ENCODE measurements at regions not wholly inside any gene's neighbourhood (a gene's known extent, or its start where the extent isn't known, plus 50 kb on each side); places are given as distances from the start of the nearest gene placed in this dataset.

DNA sequence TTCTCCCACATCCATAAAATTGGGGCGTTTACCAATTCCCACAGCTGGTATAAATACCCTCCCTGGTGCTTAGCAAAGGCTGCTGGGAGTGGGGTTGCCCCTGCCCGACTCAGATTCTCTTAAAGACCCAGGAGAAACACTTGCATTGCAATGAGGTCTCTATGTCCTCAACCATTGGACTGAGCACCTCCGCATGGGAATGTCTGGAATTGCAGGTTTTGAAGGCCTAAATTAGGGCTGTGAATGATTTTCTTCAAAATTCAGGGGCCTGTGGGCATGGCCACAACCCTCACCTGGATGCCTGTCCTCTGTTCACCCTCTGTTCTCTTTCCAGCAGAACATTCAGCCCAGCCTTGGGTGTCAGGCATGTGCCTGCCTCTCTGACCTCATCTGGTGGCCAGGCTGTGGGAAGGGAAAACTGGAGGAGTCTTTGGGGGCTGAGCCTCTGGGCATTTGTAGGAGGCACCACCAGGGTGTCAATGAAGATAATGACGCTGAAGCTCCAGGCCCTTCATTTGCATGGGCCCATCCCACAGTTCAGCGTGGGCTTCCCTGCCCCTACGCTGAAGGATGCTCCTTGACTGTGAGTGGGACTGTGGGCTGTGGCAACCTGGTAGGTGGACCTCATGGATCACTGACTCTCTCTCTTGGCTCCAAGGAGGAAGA, 52.7 kb upstream of the MYEOV start:
- no TSS peak for BruUV-seq (replicated peaks)
- Histone ChIP-seq H2AFZ (ENCODE audit: low read depth, low read length, poor library complexity, severe bottlenecking) (no peak overlapping the region), H3K79me2 (ENCODE audit: insufficient read depth, low read length) (no peaks in the 10 kb centered on the region), H3K9me2 (ENCODE audit: insufficient read depth) (no peaks in the 10 kb centered on the region), H3K4me2 (ENCODE audit: low read length) (no peak overlapping the region), H4K20me1 (ENCODE audit: insufficient read depth) (no peaks in the 10 kb centered on the region), H3K9ac (ENCODE audit: low read length) (no peak overlapping the region), H3K9me3 (ENCODE audit: control insufficient read depth in 1 of 2, insufficient read depth in 1 of 2, low read depth in 1 of 2, low read length in 2 of 2) (no peaks in the 10 kb centered on the region), H3K27me3 (ENCODE audit: insufficient read depth, low read length) (no peaks in the 10 kb centered on the region), H3K27ac (ENCODE audit: low read depth, low read length) (no peak overlapping the region), H3K36me3 (ENCODE audit: control insufficient read depth in 1 of 2, insufficient read depth in 2 of 2, low read length in 2 of 2) (no peaks in the 10 kb centered on the region), H3K4me1 (ENCODE audit: control insufficient read depth in 1 of 2, insufficient read depth in 2 of 2, low read length in 2 of 2) (peaks cover 0 to 8% of the 10 kb centered on the region in 2 experiments; a peak in 1 of 4 replicates), H3K4me3 (replicated peaks in 1 of 2; ENCODE audit: low read depth in 1 of 2, low read length in 2 of 2) (no peak overlapping the region)
- POLR2A ChIA-PET: no interaction called here
- CTCF ChIA-PET: interaction anchor here (1.0 to 1.1 kb wide), 3 partner anchors 52 to 139 kb away, joined by 3 to 8 read pairs (median 4); no protein-coding TSS in a partner anchor
- RAD21 ChIA-PET (ENCODE audit: low non-redundant PET in 1 of 2, low total read pairs in 2 of 2, uncharacterized antibody in 2 of 2, unreplicated experiment in 2 of 2): interaction anchor here in 1 of 2 experiments (1.0 to 1.5 kb wide), 2 partner anchors 109 to 140 kb away, joined by 3 to 5 read pairs; no protein-coding TSS in a partner anchor
- DNase-seq (ENCODE audit: low read depth, low spot score) (no peak), ATAC-seq (peak; percentile 53)
- no peak for TF ChIP-seq FOSL1 (IDR thresholded peaks at IDR 0.05; ENCODE audit: low read depth)
- TF ChIP-seq, protein P1, sequence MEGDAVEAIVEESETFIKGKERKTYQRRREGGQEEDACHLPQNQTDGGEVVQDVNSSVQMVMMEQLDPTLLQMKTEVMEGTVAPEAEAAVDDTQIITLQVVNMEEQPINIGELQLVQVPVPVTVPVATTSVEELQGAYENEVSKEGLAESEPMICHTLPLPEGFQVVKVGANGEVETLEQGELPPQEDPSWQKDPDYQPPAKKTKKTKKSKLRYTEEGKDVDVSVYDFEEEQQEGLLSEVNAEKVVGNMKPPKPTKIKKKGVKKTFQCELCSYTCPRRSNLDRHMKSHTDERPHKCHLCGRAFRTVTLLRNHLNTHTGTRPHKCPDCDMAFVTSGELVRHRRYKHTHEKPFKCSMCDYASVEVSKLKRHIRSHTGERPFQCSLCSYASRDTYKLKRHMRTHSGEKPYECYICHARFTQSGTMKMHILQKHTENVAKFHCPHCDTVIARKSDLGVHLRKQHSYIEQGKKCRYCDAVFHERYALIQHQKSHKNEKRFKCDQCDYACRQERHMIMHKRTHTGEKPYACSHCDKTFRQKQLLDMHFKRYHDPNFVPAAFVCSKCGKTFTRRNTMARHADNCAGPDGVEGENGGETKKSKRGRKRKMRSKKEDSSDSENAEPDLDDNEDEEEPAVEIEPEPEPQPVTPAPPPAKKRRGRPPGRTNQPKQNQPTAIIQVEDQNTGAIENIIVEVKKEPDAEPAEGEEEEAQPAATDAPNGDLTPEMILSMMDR (IDR thresholded peaks at IDR 0.05 in 2 of 3, conservative IDR thresholded peaks at IDR 0.05 in 1 of 3; ENCODE audit: borderline replicate concordance in 1 of 3, insufficient read depth in 1 of 3, low read depth in 2 of 3, low read length in 2 of 3): peak in 1 of 3 experiments; percentile 39; a peak in 3 of 6 replicates
- intact Hi-C loops (cut with micrococcal nuclease): no loop called here

DNA sequence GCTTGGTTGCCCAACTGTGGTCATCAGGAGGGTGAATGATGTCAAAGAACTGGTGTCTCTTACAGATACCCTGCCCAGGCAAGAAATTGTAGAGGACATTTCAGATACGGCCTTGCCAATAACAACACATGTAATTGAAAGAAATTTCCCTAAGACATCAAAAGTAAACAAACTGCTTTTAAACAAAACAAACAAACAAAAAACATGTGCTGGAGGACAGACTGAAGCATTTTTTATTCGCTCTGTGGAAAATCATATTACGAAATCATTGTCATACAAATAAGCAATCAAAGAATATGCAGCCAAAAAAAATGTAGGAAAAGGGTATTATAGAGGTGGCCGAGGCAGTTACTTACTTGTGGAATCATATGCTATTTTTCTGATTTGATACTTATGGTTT, 52.1 kb upstream of the MYEOV start:
- H3K4me2 ChIP-seq (ENCODE audit: low read length): no peak overlapping the region
- TF ChIP-seq ZNF274 (IDR thresholded peaks at IDR 0.05; ENCODE audit: low read depth, low read length) (no peak), FOSL1 (IDR thresholded peaks at IDR 0.05; ENCODE audit: low read depth) (no peak), EGR1 (IDR thresholded peaks at IDR 0.05; ENCODE audit: low read depth) (no peak), CEBPB (IDR thresholded peaks at IDR 0.05; ENCODE audit: low read depth) (no peak), YY1 (IDR thresholded peaks at IDR 0.05; ENCODE audit: extremely low read depth, insufficient replicate concordance, low read depth, low read length) (no peak), SP1 (IDR thresholded peaks at IDR 0.05; ENCODE audit: low read depth) (no peak), EZH2 (IDR thresholded peaks at IDR 0.05) (no peak), EZH2phosphoT487 (IDR thresholded peaks at IDR 0.05; ENCODE audit: borderline replicate concordance) (no peak)
- TF ChIP-seq, protein P2, sequence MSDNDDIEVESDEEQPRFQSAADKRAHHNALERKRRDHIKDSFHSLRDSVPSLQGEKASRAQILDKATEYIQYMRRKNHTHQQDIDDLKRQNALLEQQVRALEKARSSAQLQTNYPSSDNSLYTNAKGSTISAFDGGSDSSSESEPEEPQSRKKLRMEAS (IDR thresholded peaks at IDR 0.05): no peak
- TF ChIP-seq, protein P3, sequence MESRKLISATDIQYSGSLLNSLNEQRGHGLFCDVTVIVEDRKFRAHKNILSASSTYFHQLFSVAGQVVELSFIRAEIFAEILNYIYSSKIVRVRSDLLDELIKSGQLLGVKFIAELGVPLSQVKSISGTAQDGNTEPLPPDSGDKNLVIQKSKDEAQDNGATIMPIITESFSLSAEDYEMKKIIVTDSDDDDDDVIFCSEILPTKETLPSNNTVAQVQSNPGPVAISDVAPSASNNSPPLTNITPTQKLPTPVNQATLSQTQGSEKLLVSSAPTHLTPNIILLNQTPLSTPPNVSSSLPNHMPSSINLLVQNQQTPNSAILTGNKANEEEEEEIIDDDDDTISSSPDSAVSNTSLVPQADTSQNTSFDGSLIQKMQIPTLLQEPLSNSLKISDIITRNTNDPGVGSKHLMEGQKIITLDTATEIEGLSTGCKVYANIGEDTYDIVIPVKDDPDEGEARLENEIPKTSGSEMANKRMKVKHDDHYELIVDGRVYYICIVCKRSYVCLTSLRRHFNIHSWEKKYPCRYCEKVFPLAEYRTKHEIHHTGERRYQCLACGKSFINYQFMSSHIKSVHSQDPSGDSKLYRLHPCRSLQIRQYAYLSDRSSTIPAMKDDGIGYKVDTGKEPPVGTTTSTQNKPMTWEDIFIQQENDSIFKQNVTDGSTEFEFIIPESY (IDR thresholded peaks at IDR 0.05; ENCODE audit: extremely low read depth, insufficient replicate concordance, low read length): no peak
- H3K4me1 ChIP-seq (ENCODE audit: control insufficient read depth in 1 of 2, insufficient read depth in 2 of 2, low read length in 2 of 2): peaks cover 0 to 8% of the 10 kb centered on the region in 2 experiments; a peak in 1 of 4 replicates
- H3K36me3 ChIP-seq (ENCODE audit: control insufficient read depth in 1 of 2, insufficient read depth in 2 of 2, low read length in 2 of 2): no peaks in the 10 kb centered on the region
- H2AFZ ChIP-seq (ENCODE audit: low read depth, low read length, poor library complexity, severe bottlenecking): no peak overlapping the region
- no peak overlapping the region for H3K27ac ChIP-seq (ENCODE audit: low read depth, low read length)
- H3K79me2 ChIP-seq (ENCODE audit: insufficient read depth, low read length): no peaks in the 10 kb centered on the region
- intact Hi-C loops (cut with micrococcal nuclease): no loop called here
- no TSS peak for BruUV-seq (replicated peaks)
- H3K4me3 ChIP-seq (replicated peaks in 1 of 2; ENCODE audit: low read depth in 1 of 2, low read length in 2 of 2): no peak overlapping the region
- no peaks in the 10 kb centered on the region for H3K9me3 ChIP-seq (ENCODE audit: control insufficient read depth in 1 of 2, insufficient read depth in 1 of 2, low read depth in 1 of 2, low read length in 2 of 2)
- DNase-seq (ENCODE audit: low read depth, low spot score) (no peak), ATAC-seq (no peak)
- H3K27me3 ChIP-seq (ENCODE audit: insufficient read depth, low read length): no peaks in the 10 kb centered on the region
- H3K9me2 ChIP-seq (ENCODE audit: insufficient read depth): no peaks in the 10 kb centered on the region
- H4K20me1 ChIP-seq (ENCODE audit: insufficient read depth): no peaks in the 10 kb centered on the region
- ChIA-PET RAD21 (ENCODE audit: low non-redundant PET in 1 of 2, low total read pairs in 2 of 2, uncharacterized antibody in 2 of 2, unreplicated experiment in 2 of 2) (no interaction called here), CTCF (no interaction called here), POLR2A (no interaction called here)
- H3K9ac ChIP-seq (ENCODE audit: low read length): no peak overlapping the region
